Testis (tissue), 2 donors: ENCODE measurements at regions not wholly inside any gene's neighbourhood (a gene's known extent, or its start where the extent isn't known, plus 50 kb on each side); places are given as distances from the start of the nearest gene placed in this dataset.

Source experiments
- DNase-seq: peaks from one replicate; pipeline ENCODE4 v3.0.0-alpha.2; 2019
- H3K27ac ChIP-seq, 2 donors: fragments of 200-600 bp; sonication (generic); one replicate each; pipeline ENCODE4 v1.5.1; 2019
- H3K27me3 ChIP-seq: fragments of 200-600 bp; sonication (generic); one replicate; pipeline ENCODE4 v1.5.1; 2019
- H3K36me3 ChIP-seq: fragments of 200-600 bp; sonication (generic); one replicate; pipeline ENCODE4 v1.5.1; 2017; ENCODE audit warnings: low read depth; ENCODE audit errors: missing control alignments
- H3K4me1 ChIP-seq: fragments of 200-600 bp; sonication (generic); one replicate; pipeline ENCODE4 v1.5.1; 2019
- H3K4me3 ChIP-seq, 2 donors: fragments of 200-600 bp; sonication (generic); one replicate each; pipeline ENCODE4 v1.5.1; 2017 to 2019
- H3K9me3 ChIP-seq: fragments of 200-600 bp; sonication (generic); one replicate; pipeline ENCODE4 v1.5.1; 2017
- POLR2A ChIP-seq: fragments of 450-650 bp; IDR thresholded peaks from one replicate; pipeline ENCODE4 v1.6.1; 2017; ENCODE audit warnings: antibody characterized with exemption, mild to moderate bottlenecking, moderate library complexity
- WGBS, 2 donors: methylation state at CpG; one replicate each; pipeline ENCODE4 v1.1.5; 2018; 5-methylcytosine and 5-hydroxymethylcytosine counted together
- intact Hi-C: fragments of 100-400 bp; cut with DNase I; formaldehyde crosslinking; loops from one replicate; pipeline ENCODE4 v1.15.1; 2023; ENCODE audit warnings: low total_unique reads
- TF ChIP-seq, protein P1 (sequence below), 3 experiments: fragments of 450-650 bp in 2 of 3; fragments of 200-600 bp in 1 of 3; sonication (generic) in 1 of 3; IDR thresholded peaks; one replicate each; pipeline ENCODE4 v1.5.1; 2016 to 2019; ENCODE audit warnings: antibody characterized with exemption in 3 of 3, mild to moderate bottlenecking in 2 of 3, moderate library complexity in 1 of 3

DNA sequence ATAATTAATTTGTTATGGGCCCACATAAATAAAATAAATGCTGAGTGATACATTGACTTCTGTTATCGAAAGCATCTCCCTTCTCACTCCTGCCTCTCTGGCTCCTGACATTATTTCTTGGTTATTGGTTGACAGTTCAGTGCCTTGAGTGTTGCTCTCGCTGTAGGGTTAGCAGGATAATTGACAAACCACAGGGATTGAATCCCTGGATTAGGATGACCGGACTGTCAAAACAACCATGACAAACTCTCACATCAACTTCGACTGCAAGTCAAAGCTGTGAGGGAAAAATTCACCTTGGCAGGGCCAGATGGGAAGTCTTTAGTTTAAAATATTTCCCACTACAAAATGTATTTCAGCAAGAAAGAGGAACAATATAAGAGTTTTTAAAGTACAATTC is 245.4 kb upstream of the TFAP2D start:
- Histone ChIP-seq H3K27ac (no peak overlapping the region), H3K4me3 (no peak overlapping the region), H3K36me3 (no peaks in the 10 kb centered on the region), H3K27me3 (no peaks in the 10 kb centered on the region), H3K9me3 (no peaks in the 10 kb centered on the region), H3K4me1 (no peaks in the 10 kb centered on the region)
- no peak for TF ChIP-seq POLR2A
- TF ChIP-seq, protein P1, sequence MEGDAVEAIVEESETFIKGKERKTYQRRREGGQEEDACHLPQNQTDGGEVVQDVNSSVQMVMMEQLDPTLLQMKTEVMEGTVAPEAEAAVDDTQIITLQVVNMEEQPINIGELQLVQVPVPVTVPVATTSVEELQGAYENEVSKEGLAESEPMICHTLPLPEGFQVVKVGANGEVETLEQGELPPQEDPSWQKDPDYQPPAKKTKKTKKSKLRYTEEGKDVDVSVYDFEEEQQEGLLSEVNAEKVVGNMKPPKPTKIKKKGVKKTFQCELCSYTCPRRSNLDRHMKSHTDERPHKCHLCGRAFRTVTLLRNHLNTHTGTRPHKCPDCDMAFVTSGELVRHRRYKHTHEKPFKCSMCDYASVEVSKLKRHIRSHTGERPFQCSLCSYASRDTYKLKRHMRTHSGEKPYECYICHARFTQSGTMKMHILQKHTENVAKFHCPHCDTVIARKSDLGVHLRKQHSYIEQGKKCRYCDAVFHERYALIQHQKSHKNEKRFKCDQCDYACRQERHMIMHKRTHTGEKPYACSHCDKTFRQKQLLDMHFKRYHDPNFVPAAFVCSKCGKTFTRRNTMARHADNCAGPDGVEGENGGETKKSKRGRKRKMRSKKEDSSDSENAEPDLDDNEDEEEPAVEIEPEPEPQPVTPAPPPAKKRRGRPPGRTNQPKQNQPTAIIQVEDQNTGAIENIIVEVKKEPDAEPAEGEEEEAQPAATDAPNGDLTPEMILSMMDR (IDR thresholded peaks at IDR 0.05), result no peak
- DNase-seq, result no peak
- intact Hi-C loops, result no loop called here
- 86 to 87% methylated on average over 4 of the region's 4 CpGs for WGBS, 2 donors

DNA sequence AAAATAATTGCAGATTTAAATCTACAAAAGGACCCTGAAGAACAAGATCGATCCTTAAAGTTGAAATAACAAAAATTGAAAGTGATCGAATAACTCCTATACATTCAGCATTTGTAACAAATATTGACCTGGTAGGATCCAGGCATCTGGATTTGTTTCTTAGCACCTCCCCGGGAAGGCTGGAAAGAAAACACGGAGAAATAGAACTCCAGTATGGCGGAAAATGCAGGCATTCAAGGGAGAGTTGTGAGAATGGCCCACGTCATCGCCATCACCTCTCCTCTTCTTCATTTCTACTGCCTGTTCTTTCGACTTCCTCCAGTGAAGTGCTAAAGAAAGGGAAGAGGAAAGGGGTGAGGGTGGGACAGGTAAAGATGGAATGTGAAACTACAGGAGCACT is 242.3 kb upstream of the TFAP2D start:
- Histone ChIP-seq H3K9me3 (no peaks in the 10 kb centered on the region), H3K4me1 (no peaks in the 10 kb centered on the region), H3K27ac (no peak overlapping the region), H3K4me3 (no peak overlapping the region), H3K27me3 (no peaks in the 10 kb centered on the region), H3K36me3 (no peaks in the 10 kb centered on the region)
- WGBS, 2 donors, result 59 to 65% methylated on average over 8 of the region's 8 CpGs
- TF ChIP-seq, protein P1 (IDR thresholded peaks at IDR 0.05), result no peak
- no peak for TF ChIP-seq POLR2A
- intact Hi-C loops, result no loop called here
- no peak for DNase-seq

DNA sequence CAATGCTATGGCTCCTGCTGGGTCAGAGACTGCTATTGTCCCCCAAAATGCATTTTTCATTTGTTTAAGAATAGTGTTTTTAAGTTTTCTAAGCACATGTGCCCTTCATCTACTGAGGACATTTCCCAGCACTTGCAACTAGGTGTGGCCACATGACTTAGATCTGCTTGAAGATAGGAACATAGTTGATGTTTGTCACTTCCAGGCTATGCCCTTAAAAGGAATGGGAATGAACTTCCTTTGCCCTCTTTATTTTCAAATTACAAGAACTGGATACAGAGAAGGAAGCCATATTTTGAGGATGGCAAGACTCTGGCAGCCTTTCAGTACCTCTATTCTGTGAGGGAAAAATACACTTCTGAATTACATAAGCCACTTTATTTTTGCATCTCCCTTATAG is 203.0 kb upstream of the TFAP2D start:
- Histone ChIP-seq H3K9me3 (no peaks in the 10 kb centered on the region), H3K4me3 (no peak overlapping the region), H3K4me1 (no peaks in the 10 kb centered on the region), H3K27ac (no peak overlapping the region), H3K36me3 (no peaks in the 10 kb centered on the region), H3K27me3 (no peaks in the 10 kb centered on the region)
- DNase-seq, result no peak
- TF ChIP-seq POLR2A, result no peak
- TF ChIP-seq, protein P1 (IDR thresholded peaks at IDR 0.05), result no peak
- intact Hi-C loops, result no loop called here

DNA sequence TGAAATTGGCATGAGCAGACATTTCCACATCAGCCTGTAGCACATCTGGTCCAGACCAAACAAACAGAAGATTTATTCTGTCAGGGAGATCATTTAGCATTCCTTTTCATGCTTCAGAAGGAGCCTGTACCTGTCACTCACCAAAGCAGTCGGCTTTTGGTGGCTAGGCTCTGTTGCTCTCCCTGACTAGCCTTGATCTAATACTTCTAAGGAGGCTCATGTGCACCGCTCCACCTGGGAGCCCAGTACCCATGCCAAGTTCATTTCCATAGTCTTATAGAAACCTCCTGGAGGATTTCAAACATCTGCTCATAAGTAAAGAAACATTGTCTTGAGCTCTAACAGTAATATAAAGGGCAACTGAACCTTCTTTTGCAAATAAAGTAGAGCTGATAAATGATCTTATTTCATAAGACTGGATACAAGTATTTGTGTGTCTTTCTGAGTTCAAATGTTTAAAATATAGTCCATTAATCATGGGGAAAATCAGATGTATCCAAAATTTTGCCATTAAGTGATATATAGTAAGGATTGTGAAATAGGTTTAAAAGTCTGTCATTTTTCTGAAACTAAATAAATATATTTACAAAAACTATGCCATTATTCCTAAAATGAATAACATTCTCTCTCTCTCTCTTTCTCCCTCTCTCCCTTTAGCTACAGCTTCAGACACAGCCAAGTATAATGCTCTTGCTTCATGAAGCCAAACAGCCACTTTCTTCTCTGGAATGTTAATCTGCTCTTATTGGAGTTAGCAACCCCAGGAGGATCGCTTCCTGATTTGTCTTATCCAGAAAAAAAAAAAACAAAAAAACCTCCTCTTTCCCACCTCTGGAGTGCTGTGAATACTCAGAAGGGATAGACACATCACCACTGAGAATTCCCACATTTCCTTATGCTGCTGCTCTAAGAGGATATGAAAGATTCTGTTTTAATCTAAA is 192.7 kb upstream of the TFAP2D start:
- 52 to 55% methylated on average over 3 of the region's 3 CpGs for WGBS, 2 donors
- Histone ChIP-seq H3K27ac (no peak overlapping the region), H3K4me3 (no peak overlapping the region), H3K4me1 (no peaks in the 10 kb centered on the region), H3K27me3 (no peaks in the 10 kb centered on the region), H3K36me3 (no peaks in the 10 kb centered on the region), H3K9me3 (no peaks in the 10 kb centered on the region)
- no peak for DNase-seq
- TF ChIP-seq POLR2A, result no peak
- TF ChIP-seq, protein P1 (IDR thresholded peaks at IDR 0.05), result no peak
- intact Hi-C loops, result no loop called here

DNA sequence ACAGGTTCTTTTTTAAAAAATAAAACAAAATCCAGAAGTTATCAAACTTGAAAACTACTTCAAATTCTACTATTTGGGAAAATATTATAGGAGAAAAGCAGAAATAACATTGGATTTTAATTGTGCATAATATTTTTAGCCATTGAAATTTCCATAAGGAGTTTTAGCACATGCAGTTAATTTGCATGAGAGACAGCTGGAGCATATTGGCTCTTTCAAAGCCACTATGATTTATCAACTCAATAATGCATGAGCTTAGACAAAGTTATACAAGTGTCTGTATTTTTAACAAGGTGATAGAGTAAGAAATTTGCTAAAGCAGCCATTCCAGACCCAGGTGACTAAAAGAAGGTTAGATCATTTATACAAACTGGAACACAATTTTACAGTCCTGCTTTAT is 189.0 kb upstream of the TFAP2D start:
- intact Hi-C loops, result no loop called here
- no peak for DNase-seq
- Histone ChIP-seq H3K9me3 (no peaks in the 10 kb centered on the region), H3K4me3 (no peak overlapping the region), H3K27me3 (no peaks in the 10 kb centered on the region), H3K36me3 (no peaks in the 10 kb centered on the region), H3K27ac (no peak overlapping the region), H3K4me1 (no peaks in the 10 kb centered on the region)
- TF ChIP-seq POLR2A, result no peak
- TF ChIP-seq, protein P1 (IDR thresholded peaks at IDR 0.05), result no peak
